ENCODE measurements at regions not wholly inside any gene's neighbourhood (a gene's known extent, or its start where the extent isn't known, plus 50 kb on each side); places are given as distances from the start of the nearest gene placed in this dataset.

DNA sequence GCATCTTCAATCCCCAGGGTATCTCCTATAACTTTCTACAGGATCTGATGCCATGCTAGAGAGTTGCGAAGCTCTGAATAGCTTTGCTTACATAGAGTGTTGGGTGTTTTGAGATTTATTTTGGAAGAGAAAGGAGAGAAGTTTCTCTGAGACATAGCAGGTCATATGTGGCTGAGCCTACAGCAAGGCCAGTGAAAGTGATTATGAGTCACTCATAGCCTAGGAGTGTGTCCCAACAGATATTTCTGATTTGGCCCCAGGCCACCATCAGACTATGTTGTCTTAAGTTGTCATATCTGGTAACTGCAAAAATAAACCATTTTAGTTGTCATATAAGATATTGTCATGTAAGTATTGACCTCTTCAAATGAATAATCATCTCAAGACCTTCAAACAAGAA is 132.0 kb upstream of the RAI14 start:
- Histone ChIP-seq H3K27me3 (ENCODE audit: control insufficient read depth, insufficient read depth, low read length) (no peaks in the 10 kb centered on the region), H3K27ac (ENCODE audit: low read depth, low read length) (no peak overlapping the region), H3K4me1 (ENCODE audit: control insufficient read depth, insufficient read depth, low read length) (peaks cover 20% of the 10 kb centered on the region), H3K9me3 (ENCODE audit: control insufficient read depth, insufficient read depth, low read length) (no peaks in the 10 kb centered on the region), H3K36me3 (ENCODE audit: control insufficient read depth, insufficient read depth, low read length) (no peaks in the 10 kb centered on the region), H3K9ac (ENCODE audit: low read depth, low read length) (no peak overlapping the region), H3K4me3 (ENCODE audit: low read depth, low read length) (no peak overlapping the region)

DNA sequence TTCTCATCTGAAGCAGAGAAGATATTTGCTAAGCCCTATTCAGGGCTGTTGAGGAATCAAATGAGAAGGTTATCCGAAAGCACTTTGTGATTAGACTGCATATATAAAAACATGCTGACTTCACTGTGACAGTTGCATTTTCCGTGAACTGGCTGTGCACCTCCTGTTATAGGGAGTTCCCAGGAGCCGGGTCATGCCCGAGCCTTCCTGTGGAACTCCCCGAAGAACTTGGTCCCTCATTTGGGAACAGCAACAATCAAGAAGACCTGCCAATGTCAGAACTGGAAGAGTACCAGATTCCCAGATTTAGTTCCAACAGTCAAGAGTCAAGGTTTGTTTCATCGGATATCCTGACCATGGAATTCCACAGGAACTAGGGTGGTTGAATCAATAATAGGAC is 130.4 kb upstream of the RAI14 start:
- no peak overlapping the region for H3K9ac ChIP-seq (ENCODE audit: low read depth, low read length)
- no peak overlapping the region for H3K4me3 ChIP-seq (ENCODE audit: low read depth, low read length)
- no peaks in the 10 kb centered on the region for H3K36me3 ChIP-seq (ENCODE audit: control insufficient read depth, insufficient read depth, low read length)
- H3K4me1 ChIP-seq (ENCODE audit: control insufficient read depth, insufficient read depth, low read length) = peaks cover 20% of the 10 kb centered on the region
- H3K27ac ChIP-seq (ENCODE audit: low read depth, low read length) = no peak overlapping the region
- no peaks in the 10 kb centered on the region for H3K27me3 ChIP-seq (ENCODE audit: control insufficient read depth, insufficient read depth, low read length)
- no peaks in the 10 kb centered on the region for H3K9me3 ChIP-seq (ENCODE audit: control insufficient read depth, insufficient read depth, low read length)

DNA sequence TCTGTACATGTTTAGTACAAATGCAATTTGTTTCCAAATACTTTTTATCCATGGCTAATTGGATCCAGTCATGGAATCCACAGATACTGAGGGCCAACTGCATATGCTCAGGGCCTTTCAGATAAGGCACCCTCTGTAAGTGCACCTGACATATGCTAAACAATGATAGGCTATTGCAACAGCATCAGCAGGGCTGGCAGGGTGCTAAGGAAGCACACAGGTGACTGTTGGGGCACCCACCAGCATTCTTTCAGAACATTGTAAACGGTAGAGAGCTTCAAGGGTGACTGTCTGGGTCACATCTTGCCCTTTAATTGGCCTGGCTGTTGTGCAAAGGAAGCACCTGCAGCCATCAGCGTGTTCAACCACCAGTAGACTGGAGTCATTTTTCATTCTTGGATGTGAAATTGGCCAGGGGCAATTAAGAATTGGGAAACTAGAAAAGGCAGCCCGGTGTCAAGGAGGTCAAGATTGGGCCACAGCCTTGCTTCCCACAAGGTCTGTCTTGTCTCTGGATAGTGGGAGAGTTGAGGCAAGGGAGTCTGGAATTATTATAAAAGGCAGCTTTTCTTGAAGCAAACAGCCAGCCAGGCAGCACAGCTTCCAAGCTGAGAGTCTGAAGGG is 129.3 kb upstream of the RAI14 start:
- no peaks in the 10 kb centered on the region for H3K27me3 ChIP-seq (ENCODE audit: control insufficient read depth, insufficient read depth, low read length)
- H3K27ac ChIP-seq (ENCODE audit: low read depth, low read length) = no peak overlapping the region
- H3K9me3 ChIP-seq (ENCODE audit: control insufficient read depth, insufficient read depth, low read length) = no peaks in the 10 kb centered on the region
- no peak overlapping the region for H3K9ac ChIP-seq (ENCODE audit: low read depth, low read length)
- H3K36me3 ChIP-seq (ENCODE audit: control insufficient read depth, insufficient read depth, low read length) = no peaks in the 10 kb centered on the region
- peaks cover 16% of the 10 kb centered on the region for H3K4me1 ChIP-seq (ENCODE audit: control insufficient read depth, insufficient read depth, low read length)
- no peak overlapping the region for H3K4me3 ChIP-seq (ENCODE audit: low read depth, low read length)

DNA sequence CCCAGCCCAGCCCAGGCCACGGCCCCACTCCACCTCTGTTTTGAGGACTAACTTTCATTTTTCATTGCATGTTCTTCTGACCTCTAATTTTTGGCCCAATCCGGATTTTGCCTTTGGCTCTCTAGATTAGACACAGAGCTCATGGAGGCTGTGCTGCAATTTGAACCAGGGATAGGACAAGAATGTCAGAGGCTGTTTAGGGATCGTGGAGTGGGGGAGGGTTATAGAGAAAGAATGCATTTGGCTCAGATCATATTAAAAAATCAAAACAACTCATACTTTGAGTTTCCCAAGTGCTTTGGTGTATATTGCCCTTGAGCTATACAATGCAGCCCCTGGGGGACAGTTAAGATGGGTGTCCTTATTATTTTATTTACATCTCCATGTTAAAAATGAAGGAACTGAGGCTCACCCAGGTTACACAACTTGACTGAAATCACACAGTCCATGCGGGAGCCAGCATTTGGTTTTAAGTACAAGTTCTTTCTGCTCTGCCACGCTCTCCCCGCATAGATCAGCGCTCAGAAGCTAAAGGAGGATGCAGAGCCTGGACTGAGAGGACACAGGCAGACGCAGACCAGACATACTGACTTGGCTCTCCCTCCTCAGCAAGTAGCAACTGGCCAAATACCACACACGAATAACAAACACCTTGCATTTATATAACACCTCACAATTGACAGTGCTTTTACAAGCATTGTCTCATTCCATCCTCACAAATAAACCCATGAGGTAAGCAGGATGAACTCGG is 126.4 kb upstream of the RAI14 start:
- Histone ChIP-seq H3K4me1 (ENCODE audit: control insufficient read depth, insufficient read depth, low read length) (no peaks in the 10 kb centered on the region), H3K27ac (ENCODE audit: low read depth, low read length) (no peak overlapping the region), H3K9me3 (ENCODE audit: control insufficient read depth, insufficient read depth, low read length) (no peaks in the 10 kb centered on the region), H3K36me3 (ENCODE audit: control insufficient read depth, insufficient read depth, low read length) (no peaks in the 10 kb centered on the region), H3K27me3 (ENCODE audit: control insufficient read depth, insufficient read depth, low read length) (no peaks in the 10 kb centered on the region), H3K4me3 (ENCODE audit: low read depth, low read length) (no peak overlapping the region), H3K9ac (ENCODE audit: low read depth, low read length) (no peak overlapping the region)

DNA sequence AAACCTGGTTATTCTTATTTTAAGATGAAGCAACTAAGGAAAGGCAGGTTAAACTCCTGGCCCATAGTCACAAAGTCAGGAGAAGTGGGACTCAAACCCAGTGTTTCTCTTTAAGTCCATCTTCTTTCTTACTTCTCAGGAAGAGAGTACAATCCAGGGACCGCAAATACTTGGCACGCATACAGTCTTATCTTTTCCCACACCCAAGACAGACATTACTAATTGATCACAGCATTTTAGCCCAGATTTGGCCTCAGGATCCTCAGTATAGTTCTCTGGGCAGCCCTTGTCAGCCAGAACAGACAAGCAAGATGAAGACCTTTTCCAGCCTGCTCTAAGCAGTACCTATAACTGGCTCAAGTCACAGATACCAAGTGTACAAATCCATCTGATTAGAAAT is 125.5 kb upstream of the RAI14 start:
- Histone ChIP-seq H3K36me3 (ENCODE audit: control insufficient read depth, insufficient read depth, low read length) (no peaks in the 10 kb centered on the region), H3K27ac (ENCODE audit: low read depth, low read length) (no peak overlapping the region)

DNA sequence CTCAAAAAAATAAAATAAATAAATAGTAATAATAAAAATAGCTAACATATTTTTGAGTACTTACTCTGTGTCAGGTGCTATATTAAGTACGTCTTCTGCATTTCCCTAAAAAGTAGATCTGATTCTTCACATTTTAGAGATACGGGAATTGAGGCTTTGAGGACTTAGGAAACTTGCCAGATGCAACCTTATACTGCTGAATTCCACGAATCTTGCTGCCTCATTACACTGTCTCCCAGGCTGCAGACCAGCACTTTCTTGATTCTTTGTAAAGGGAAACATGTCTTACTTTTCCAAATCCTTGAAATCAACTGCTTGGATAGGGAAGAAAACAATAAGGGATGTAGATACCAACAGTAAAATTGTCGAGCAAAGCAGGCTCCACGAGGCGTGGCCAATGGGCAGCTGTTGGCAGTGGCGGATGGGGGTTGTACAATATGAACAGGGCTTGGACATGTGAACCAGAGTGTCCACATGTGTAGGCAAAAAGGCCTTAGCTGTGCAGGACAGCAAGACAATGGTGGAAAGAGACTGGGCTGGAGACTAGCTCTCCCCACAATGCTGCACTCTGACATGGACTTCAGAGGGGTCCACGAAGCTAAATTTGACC is 124.3 kb upstream of the RAI14 start:
- H3K27ac ChIP-seq (ENCODE audit: low read depth, low read length) = no peak overlapping the region

More for the DNA sequence above, 125.5 kb upstream of the RAI14 start:
- H3K9ac ChIP-seq (ENCODE audit: low read depth, low read length) = no peak overlapping the region
- no peaks in the 10 kb centered on the region for H3K4me1 ChIP-seq (ENCODE audit: control insufficient read depth, insufficient read depth, low read length)
- H3K4me3 ChIP-seq (ENCODE audit: low read depth, low read length) = no peak overlapping the region
- H3K27me3 ChIP-seq (ENCODE audit: control insufficient read depth, insufficient read depth, low read length) = no peaks in the 10 kb centered on the region
- no peaks in the 10 kb centered on the region for H3K9me3 ChIP-seq (ENCODE audit: control insufficient read depth, insufficient read depth, low read length)

DNA sequence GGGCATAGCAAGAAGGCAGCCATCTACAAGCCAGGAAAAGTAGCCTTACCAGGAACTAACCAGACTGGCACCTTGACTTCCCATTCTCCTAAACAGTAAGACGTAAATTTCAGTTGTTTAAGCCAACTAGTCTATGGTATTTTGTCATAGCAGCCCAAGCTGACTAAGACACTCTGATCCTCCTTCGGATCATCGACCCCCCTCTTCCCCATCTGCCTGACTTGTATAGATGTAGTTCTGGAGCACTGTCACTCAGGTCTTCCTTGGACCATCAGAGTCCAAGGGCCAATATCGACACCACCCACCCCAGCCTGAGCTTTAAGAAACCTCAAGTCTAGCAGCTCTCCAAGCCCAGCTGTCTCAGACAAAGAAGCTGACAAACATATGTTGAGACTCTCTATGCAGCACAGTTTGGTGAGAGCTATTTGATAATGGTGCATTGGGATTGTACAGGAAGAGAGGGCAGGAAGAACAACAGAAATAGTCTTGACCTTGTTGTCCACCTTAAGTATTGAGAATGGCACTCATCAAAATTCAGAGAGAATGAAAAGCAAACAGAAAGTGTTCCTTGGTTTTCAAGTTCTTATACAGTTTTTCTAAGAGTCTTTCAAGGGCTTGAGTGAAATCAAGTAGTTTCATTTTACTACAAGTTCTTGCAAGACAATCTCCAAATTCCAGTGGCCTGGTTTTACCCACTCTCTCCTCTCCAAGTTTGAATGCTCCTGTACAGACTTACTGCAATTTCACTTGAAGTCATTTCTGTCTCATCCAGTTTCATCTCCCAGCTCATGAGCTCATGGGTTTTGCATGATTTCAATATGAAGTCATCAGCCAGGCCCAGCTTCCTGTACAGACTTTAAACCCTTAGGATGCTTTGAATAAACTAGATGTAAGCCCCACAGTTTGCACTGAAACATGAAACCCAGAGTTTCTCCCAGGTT is 122.3 kb upstream of the RAI14 start:
- Histone ChIP-seq H3K9me3 (ENCODE audit: control insufficient read depth, insufficient read depth, low read length) (no peaks in the 10 kb centered on the region), H3K27me3 (ENCODE audit: control insufficient read depth, insufficient read depth, low read length) (no peaks in the 10 kb centered on the region), H3K9ac (ENCODE audit: low read depth, low read length) (no peak overlapping the region), H3K27ac (ENCODE audit: low read depth, low read length) (no peak overlapping the region), H3K4me1 (ENCODE audit: control insufficient read depth, insufficient read depth, low read length) (no peaks in the 10 kb centered on the region), H3K36me3 (ENCODE audit: control insufficient read depth, insufficient read depth, low read length) (no peaks in the 10 kb centered on the region), H3K4me3 (ENCODE audit: low read depth, low read length) (no peak overlapping the region)

More for the DNA sequence above, 124.3 kb upstream of the RAI14 start:
- no peaks in the 10 kb centered on the region for H3K4me1 ChIP-seq (ENCODE audit: control insufficient read depth, insufficient read depth, low read length)
- H3K27me3 ChIP-seq (ENCODE audit: control insufficient read depth, insufficient read depth, low read length) = no peaks in the 10 kb centered on the region
- no peaks in the 10 kb centered on the region for H3K9me3 ChIP-seq (ENCODE audit: control insufficient read depth, insufficient read depth, low read length)
- no peak overlapping the region for H3K9ac ChIP-seq (ENCODE audit: low read depth, low read length)
- no peak overlapping the region for H3K4me3 ChIP-seq (ENCODE audit: low read depth, low read length)
- no peaks in the 10 kb centered on the region for H3K36me3 ChIP-seq (ENCODE audit: control insufficient read depth, insufficient read depth, low read length)

DNA sequence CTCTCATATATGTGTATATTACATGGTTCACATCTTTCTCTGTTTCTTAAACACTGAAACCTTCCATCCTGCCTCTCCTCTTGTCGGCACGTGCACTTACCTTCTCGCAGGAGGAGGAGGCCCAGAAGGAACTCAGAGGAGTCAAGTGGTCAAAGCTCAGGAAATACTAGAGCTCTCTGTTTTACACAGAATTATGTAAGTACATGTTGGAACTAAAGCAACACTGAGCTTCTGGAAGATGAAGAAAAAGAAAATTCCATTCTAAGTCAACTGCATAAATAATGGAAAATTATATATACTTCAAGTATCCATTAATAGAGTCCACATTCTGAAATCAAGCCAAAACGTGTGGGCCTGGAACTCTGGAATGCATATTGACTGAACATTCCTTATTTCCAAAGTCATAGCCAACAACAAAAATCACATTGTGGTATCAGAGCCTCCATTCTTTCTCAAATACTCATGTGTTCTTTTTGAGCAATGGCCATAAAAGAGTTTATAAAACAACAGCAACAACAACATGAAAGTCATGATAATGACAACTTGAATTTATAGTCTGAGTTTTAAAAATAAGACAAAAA is 121.5 kb upstream of the RAI14 start:
- Histone ChIP-seq H3K27me3 (ENCODE audit: control insufficient read depth, insufficient read depth, low read length) (no peaks in the 10 kb centered on the region), H3K9ac (ENCODE audit: low read depth, low read length) (no peak overlapping the region), H3K4me1 (ENCODE audit: control insufficient read depth, insufficient read depth, low read length) (0 out of 2 replicates have a peak, but pooled peaks cover 3% of the 10 kb centered on the region), H3K4me3 (ENCODE audit: low read depth, low read length) (no peak overlapping the region), H3K9me3 (ENCODE audit: control insufficient read depth, insufficient read depth, low read length) (no peaks in the 10 kb centered on the region), H3K27ac (ENCODE audit: low read depth, low read length) (no peak overlapping the region), H3K36me3 (ENCODE audit: control insufficient read depth, insufficient read depth, low read length) (no peaks in the 10 kb centered on the region)

DNA sequence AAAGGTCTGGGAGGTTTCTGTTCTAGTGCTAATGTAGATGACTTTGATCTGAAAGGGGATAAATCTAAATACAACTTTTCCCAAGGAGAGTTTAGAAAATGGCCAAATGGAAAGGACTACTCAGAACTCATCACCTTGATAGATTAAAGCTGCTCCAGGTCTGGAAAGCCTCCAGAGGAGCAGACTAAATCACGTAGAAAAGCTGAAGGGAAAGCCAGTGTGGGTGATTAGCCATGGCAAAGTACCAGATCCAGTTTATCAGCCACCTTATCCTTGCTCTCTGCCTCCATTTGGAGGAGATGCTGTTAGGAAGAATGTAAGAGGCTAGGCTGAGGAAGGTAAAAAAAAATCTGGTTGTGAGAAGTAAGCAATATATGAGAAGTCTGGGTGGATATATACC is 120.7 kb upstream of the RAI14 start:
- Histone ChIP-seq H3K9ac (ENCODE audit: low read depth, low read length) (no peak overlapping the region), H3K27ac (ENCODE audit: low read depth, low read length) (no peak overlapping the region)

DNA sequence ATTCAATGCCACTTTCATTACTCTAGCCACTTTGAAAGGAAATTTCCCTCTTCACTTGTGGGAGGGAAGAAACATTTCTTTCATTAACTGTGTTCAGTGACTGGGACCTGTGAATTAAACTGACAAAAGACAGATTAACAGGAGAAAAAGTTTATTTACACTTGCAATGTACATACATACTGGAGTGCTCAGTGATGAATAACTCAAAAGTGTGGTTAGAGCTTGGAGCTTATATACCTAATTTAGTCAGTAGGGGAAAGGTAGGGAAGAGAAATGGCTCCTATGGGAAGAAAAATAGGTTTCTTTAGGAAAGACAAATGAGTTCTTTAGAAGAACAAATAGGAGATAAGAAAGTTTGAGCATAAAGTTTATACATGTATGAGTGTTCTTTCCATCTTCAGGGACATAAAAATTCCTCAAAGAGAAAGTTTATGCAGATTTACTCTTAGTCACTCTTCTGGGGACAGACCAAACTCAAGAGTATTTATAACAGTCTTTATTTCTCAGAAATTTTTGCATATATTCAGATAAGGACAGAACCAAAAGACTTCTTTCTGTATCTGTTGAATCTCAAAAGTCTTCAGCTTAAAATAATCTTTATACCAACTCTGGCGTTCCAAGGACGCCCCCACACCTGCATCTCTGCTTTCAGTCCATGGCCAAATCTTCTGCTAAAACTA is 120.0 kb upstream of the RAI14 start:
- Histone ChIP-seq H3K27me3 (ENCODE audit: control insufficient read depth, insufficient read depth, low read length) (no peaks in the 10 kb centered on the region), H3K36me3 (ENCODE audit: control insufficient read depth, insufficient read depth, low read length) (no peaks in the 10 kb centered on the region), H3K9ac (ENCODE audit: low read depth, low read length) (no peak overlapping the region), H3K4me3 (ENCODE audit: low read depth, low read length) (no peak overlapping the region), H3K4me1 (ENCODE audit: control insufficient read depth, insufficient read depth, low read length) (0 out of 2 replicates have a peak, but pooled peaks cover 3% of the 10 kb centered on the region), H3K9me3 (ENCODE audit: control insufficient read depth, insufficient read depth, low read length) (no peaks in the 10 kb centered on the region), H3K27ac (ENCODE audit: low read depth, low read length) (no peak overlapping the region)

More for the DNA sequence above, 120.7 kb upstream of the RAI14 start:
- H3K27me3 ChIP-seq (ENCODE audit: control insufficient read depth, insufficient read depth, low read length) = no peaks in the 10 kb centered on the region
- H3K36me3 ChIP-seq (ENCODE audit: control insufficient read depth, insufficient read depth, low read length) = no peaks in the 10 kb centered on the region
- no peak overlapping the region for H3K4me3 ChIP-seq (ENCODE audit: low read depth, low read length)
- 0 out of 2 replicates have a peak, but pooled peaks cover 3% of the 10 kb centered on the region for H3K4me1 ChIP-seq (ENCODE audit: control insufficient read depth, insufficient read depth, low read length)
- no peaks in the 10 kb centered on the region for H3K9me3 ChIP-seq (ENCODE audit: control insufficient read depth, insufficient read depth, low read length)
